ENCODE measurements at regions not wholly inside any gene's neighbourhood (a gene's known extent, or its start where the extent isn't known, plus 50 kb on each side); places are given as distances from the start of the nearest gene placed in this dataset.

DNA sequence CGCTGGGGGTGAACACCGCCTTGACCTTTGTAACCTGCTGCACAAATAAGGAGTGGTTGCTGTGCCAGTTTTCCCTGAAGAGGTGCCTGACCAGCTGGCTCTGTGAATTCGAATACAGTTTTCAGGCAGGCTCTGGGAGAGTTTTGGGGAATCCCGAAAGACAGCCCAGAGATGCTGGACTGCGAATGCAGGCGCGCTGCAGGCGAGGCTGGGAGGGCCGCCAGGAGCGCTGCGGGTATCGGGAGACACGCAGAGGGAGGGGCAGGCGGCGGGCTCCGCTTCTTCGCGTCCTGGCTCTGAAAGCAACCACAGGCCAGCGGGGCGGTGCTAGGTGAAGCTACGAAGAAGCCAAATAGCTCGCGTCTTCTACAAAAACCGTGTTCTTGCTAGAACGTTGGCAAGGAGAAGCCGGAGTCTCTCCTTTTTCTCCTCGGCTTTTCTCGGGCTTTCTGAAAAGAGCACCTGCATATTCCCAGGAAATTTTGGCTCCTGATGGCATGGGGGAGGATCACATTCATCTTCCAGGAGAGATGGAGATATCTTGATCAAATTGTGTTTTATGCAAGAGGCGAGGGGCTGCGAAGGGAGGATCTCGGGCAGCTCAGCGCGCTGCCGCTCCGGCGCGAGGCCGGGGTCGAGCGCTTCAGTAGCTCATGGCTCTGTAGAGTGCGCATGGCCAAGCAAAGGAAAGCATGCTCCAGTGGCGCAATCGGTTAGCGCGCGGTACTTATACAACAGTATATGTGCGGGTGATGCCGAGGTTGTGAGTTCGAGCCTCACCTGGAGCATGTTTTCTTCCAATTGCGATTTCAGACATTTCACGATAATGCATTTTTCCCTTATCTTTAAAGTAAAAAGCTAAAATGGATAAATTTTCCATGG, 158.1 kb upstream of the ZNF184 start:
- TF ChIP-seq POLR2AphosphoS5 (IDR thresholded peaks at IDR 0.05; ENCODE audit: low read depth, low read length) (no peak), TAF1 (IDR thresholded peaks at IDR 0.05; ENCODE audit: borderline replicate concordance, insufficient read depth, low read length) (no peak), SIN3A (IDR thresholded peaks at IDR 0.05; ENCODE audit: borderline replicate concordance, insufficient read depth, low read length) (no peak)
- TF ChIP-seq, protein P1, sequence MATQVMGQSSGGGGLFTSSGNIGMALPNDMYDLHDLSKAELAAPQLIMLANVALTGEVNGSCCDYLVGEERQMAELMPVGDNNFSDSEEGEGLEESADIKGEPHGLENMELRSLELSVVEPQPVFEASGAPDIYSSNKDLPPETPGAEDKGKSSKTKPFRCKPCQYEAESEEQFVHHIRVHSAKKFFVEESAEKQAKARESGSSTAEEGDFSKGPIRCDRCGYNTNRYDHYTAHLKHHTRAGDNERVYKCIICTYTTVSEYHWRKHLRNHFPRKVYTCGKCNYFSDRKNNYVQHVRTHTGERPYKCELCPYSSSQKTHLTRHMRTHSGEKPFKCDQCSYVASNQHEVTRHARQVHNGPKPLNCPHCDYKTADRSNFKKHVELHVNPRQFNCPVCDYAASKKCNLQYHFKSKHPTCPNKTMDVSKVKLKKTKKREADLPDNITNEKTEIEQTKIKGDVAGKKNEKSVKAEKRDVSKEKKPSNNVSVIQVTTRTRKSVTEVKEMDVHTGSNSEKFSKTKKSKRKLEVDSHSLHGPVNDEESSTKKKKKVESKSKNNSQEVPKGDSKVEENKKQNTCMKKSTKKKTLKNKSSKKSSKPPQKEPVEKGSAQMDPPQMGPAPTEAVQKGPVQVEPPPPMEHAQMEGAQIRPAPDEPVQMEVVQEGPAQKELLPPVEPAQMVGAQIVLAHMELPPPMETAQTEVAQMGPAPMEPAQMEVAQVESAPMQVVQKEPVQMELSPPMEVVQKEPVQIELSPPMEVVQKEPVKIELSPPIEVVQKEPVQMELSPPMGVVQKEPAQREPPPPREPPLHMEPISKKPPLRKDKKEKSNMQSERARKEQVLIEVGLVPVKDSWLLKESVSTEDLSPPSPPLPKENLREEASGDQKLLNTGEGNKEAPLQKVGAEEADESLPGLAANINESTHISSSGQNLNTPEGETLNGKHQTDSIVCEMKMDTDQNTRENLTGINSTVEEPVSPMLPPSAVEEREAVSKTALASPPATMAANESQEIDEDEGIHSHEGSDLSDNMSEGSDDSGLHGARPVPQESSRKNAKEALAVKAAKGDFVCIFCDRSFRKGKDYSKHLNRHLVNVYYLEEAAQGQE (IDR thresholded peaks at IDR 0.05; ENCODE audit: insufficient read depth in 1 of 2, low read depth in 2 of 2, low read length in 2 of 2) = no peak
